Activated CD4-positive, CD25-positive, alpha-beta regulatory T cell (primary cell): ENCODE measurements at regions not wholly inside any gene's neighbourhood (a gene's known extent, or its start where the extent isn't known, plus 50 kb on each side); places are given as distances from the start of the nearest gene placed in this dataset.

ENCODE experiments used
- DNase-seq, 4 experiments: peaks; one replicate each; lab custom pipeline; 2025; lab: John Stamatoyannopoulos, UW

DNA sequence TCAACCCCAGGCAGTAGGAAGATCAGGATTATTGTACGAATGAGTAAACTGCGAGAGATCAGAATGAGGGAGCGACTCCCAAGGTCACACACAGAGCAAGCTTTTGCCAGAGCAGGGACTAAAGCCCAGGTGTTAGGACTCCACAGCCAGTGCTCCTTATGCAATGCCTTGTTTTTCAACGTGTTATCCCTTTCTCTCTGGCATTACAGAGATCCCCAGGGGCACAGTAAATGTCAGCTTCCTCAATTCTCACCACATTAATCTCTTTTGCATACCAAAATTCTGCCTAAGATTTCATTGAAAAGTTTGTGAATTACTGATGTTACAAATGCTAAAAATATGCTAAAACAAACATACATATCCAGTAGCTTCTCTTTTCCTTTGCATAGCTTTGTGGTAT lies 68.1 kb upstream of the CES5A start:
- no peak for DNase-seq

GRCh38 chr16:55942821-55943220 lies 67.6 kb upstream of the CES5A start:
- no peak for DNase-seq

DNA sequence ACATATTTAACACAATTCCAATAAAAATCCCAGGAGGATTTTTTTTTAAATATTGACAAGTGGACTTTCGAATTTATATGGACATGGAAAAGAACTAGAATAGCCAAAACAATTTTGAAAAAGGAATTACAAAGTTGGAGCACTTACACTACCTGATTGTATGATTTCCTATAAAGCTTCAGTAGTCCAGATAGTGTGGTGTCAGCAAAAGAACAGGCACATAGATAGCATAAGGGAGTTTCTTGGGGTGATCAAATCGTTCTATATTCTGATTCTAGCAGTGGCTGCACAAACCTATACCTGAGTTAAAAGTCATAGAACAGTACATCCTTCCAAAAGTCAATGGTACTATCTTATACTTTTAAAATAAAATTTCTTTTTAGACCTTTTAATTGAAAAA lies 66.4 kb upstream of the CES5A start:
- no peak for DNase-seq

DNA sequence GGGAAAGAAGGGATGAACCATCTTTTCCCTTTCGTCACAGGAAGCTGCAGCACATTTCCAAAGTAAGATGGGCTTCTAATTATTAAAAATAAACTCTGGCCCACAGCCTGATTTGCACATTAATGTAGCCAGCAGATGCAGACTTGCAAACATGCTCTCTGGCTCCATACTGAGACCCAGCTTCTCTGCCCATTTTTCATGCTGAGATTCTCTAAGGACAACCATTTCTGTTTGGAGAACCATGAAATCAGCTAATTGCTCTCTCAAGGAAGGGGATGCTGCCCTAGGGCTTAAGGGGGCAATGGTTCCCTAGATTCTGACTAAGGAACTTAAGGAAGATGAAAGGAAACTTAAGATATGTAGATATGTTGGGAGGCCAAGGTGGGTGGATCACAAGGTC lies 63.0 kb upstream of the CES5A start:
- DNase-seq = no peak

DNA sequence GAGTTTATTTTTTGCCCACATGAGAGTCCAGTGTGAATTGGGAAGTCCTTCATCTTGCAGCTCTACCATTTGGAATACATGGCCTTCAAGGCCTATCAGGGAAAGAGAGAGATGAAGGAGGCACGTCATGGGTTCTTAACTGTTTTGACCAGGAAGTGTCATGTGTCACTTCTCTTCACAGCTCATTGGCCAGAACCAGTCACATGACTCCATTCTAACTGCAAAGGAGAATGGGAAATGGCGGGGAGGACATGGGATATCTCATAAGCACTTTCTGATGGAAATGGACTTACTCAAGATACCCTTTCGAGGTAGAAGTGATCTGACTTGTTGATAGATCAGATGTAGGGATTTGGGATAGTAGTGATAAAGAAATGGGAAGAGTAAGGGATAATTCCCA lies 57.9 kb upstream of the CES5A start:
- no peak for DNase-seq

GRCh38 chr16:55930036-55930435 lies 54.9 kb upstream of the CES5A start:
- no peak for DNase-seq

GRCh38 chr16:55929181-55929580 lies 54.0 kb upstream of the CES5A start:
- DNase-seq = no peak

GRCh38 chr16:55925242-55925641 lies 50.1 kb upstream of the CES5A start:
- no peak for DNase-seq
